ENCODE measurements at regions not wholly inside any gene's neighbourhood (a gene's known extent, or its start where the extent isn't known, plus 50 kb on each side); places are given as distances from the start of the nearest gene placed in this dataset.
A peak's percentile ranks its signal among the peaks of the same experiment; 100 is the strongest.

- no peak for DNase-seq (ENCODE audit: low spot score)
- no peak overlapping the region for H3K27ac Mint-ChIP-seq
- Histone ChIP-seq H3K4me2 (no peak overlapping the region), H3K4me3 (no peak overlapping the region), H3F3A (replicated peaks; ENCODE audit: low read depth) (no peaks in the 10 kb centered on the region), H3K36me3 (ENCODE audit: insufficient read depth) (no peaks in the 10 kb centered on the region), H3K79me2 (replicated peaks; ENCODE audit: insufficient read depth) (no peaks in the 10 kb centered on the region), H3K27ac (ENCODE audit: low read depth) (no peak overlapping the region), H3K9me2 (ENCODE audit: insufficient read depth) (peaks cover 6% of the 10 kb centered on the region), H3K27me3 (ENCODE audit: insufficient read depth) (no peaks in the 10 kb centered on the region), H3K4me1 (ENCODE audit: insufficient read depth) (0 out of 2 replicates have a peak, but pooled peaks cover 3% of the 10 kb centered on the region), H4K20me1 (replicated peaks; ENCODE audit: insufficient read depth) (no peaks in the 10 kb centered on the region), H2AFZ (no peak overlapping the region)
- no peaks in the 10 kb centered on the region for H3K36me3 Mint-ChIP-seq (ENCODE audit: low read depth)
- no peaks in the 10 kb centered on the region for H3K9me3 Mint-ChIP-seq
- H3K4me1 Mint-ChIP-seq = no peaks in the 10 kb centered on the region; the same call in 2 of the 3 replicates
- H3K4me3 Mint-ChIP-seq = no peak overlapping the region
- TF ChIP-seq ZNF114 (CRISPR knock-in tag; IDR thresholded peaks at IDR 0.05) (no peak), ZNF331 (CRISPR knock-in tag; IDR thresholded peaks at IDR 0.05; ENCODE audit: low read depth) (no peak)
- no peaks in the 10 kb centered on the region for H3K27me3 Mint-ChIP-seq (ENCODE audit: insufficient read depth, low read depth, poor library complexity)
- ATAC-seq = no peak
Measured at GRCh38 chr21:28826021-28826420, 166.7 kb downstream of the LTN1 start.

GRCh38 chr21:28823429-28823828, 169.2 kb downstream of the LTN1 start:
- 0 out of 2 replicates have a peak, but pooled peaks cover 3% of the 10 kb centered on the region for H3K4me1 ChIP-seq (ENCODE audit: insufficient read depth)
- no peak overlapping the region for H3K4me3 ChIP-seq
- H3K79me2 ChIP-seq (replicated peaks; ENCODE audit: insufficient read depth) = no peaks in the 10 kb centered on the region
- no peak overlapping the region for H3K4me2 ChIP-seq
- no peaks in the 10 kb centered on the region for H3F3A ChIP-seq (replicated peaks; ENCODE audit: low read depth)
- ATAC-seq (no peak), DNase-seq (ENCODE audit: low spot score) (no peak)
- H3K27ac ChIP-seq (ENCODE audit: low read depth) = no peak overlapping the region
- Mint-ChIP-seq H3K9me3 (no peaks in the 10 kb centered on the region), H3K4me3 (no peak overlapping the region), H3K36me3 (ENCODE audit: low read depth) (no peaks in the 10 kb centered on the region), H3K4me1 (no peaks in the 10 kb centered on the region; the same call in 2 of the 3 replicates), H3K27ac (no peak overlapping the region), H3K27me3 (ENCODE audit: insufficient read depth, low read depth, poor library complexity) (no peaks in the 10 kb centered on the region)
- 0 out of 2 replicates have a peak overlapping the region, but pooled peaks have one; percentile 16 for H2AFZ ChIP-seq
- H3K9me2 ChIP-seq (ENCODE audit: insufficient read depth) = no peaks in the 10 kb centered on the region
- no peaks in the 10 kb centered on the region for H3K27me3 ChIP-seq (ENCODE audit: insufficient read depth)
- H3K36me3 ChIP-seq (ENCODE audit: insufficient read depth) = no peaks in the 10 kb centered on the region
- no peaks in the 10 kb centered on the region for H4K20me1 ChIP-seq (replicated peaks; ENCODE audit: insufficient read depth)
- TF ChIP-seq ZNF462 (CRISPR knock-in tag; IDR thresholded peaks at IDR 0.05) (no peak), ZNF114 (CRISPR knock-in tag; IDR thresholded peaks at IDR 0.05) (no peak), STAT1 (IDR thresholded peaks at IDR 0.05; ENCODE audit: unreplicated experiment) (no peak), EZH2phosphoT487 (IDR thresholded peaks at IDR 0.05; ENCODE audit: unreplicated experiment) (no peak), JUNB (IDR thresholded peaks at IDR 0.05; ENCODE audit: unreplicated experiment) (no peak), ZNF331 (CRISPR knock-in tag; IDR thresholded peaks at IDR 0.05; ENCODE audit: low read depth) (no peak), POLR2AphosphoS5 (IDR thresholded peaks at IDR 0.05; ENCODE audit: low read depth) (no peak), CREB1 (CRISPR knock-in tag; IDR thresholded peaks at IDR 0.05; ENCODE audit: low read depth) (no peak), ETS1 (IDR thresholded peaks at IDR 0.05) (no peak), EZH2 (IDR thresholded peaks at IDR 0.05; ENCODE audit: low read depth, unreplicated experiment) (no peak), NANOG (IDR thresholded peaks at IDR 0.05; ENCODE audit: borderline replicate concordance) (no peak), REST (IDR thresholded peaks at IDR 0.05; ENCODE audit: unreplicated experiment) (no peak)

Data from GM23338 (cell line).